GM12864 (cell line): ENCODE measurements at regions not wholly inside any gene's neighbourhood (a gene's known extent, or its start where the extent isn't known, plus 50 kb on each side); places are given as distances from the start of the nearest gene placed in this dataset.

Source experiments
- DNase-seq: peaks from one replicate; pipeline ENCODE4 v3.0.0-alpha.2; 2011; ENCODE audit warnings: low read depth
- H3K4me3 ChIP-seq: 2 replicates; pipeline ENCODE4 v1.5.1; 2011; ENCODE audit warnings: mild to moderate bottlenecking, low read depth, low read length, control low read depth
- TF ChIP-seq, protein P1 (sequence below): IDR thresholded peaks from 2 replicates; pipeline ENCODE4 v1.5.1; 2011; ENCODE audit warnings: low read depth, mild to moderate bottlenecking, moderate library complexity, low read length, control low read depth, inconsistent platforms; ENCODE audit errors: missing control alignments

DNA sequence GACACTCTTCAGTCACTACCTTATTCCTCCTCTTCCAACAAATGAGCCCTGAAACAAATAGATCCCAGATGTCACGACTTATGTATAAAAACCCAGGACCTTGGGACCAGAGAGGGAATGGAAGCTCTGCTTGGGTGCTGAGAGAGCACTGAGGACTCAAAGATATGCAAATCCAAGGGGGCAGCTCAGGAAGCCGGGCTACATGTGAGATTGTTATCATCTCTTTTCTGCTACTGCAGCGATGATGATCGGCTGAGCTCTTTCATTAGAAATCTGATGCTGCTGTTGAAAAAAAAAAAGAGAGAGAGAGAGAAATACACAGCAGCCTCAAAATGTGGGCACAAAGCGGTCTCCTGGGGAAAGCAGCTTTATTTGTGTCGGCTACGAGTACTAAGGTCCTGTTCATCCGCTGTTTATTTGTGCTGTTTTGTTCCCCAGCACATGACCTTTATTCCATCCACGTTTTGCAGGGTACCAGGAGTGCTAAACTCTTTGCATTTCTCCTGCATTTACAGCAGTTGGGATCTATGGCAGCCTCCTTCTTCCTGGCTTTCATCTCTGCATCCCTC, 120.2 kb downstream of the TRIM29 start:
- DNase-seq = no peak
- TF ChIP-seq, protein P1, sequence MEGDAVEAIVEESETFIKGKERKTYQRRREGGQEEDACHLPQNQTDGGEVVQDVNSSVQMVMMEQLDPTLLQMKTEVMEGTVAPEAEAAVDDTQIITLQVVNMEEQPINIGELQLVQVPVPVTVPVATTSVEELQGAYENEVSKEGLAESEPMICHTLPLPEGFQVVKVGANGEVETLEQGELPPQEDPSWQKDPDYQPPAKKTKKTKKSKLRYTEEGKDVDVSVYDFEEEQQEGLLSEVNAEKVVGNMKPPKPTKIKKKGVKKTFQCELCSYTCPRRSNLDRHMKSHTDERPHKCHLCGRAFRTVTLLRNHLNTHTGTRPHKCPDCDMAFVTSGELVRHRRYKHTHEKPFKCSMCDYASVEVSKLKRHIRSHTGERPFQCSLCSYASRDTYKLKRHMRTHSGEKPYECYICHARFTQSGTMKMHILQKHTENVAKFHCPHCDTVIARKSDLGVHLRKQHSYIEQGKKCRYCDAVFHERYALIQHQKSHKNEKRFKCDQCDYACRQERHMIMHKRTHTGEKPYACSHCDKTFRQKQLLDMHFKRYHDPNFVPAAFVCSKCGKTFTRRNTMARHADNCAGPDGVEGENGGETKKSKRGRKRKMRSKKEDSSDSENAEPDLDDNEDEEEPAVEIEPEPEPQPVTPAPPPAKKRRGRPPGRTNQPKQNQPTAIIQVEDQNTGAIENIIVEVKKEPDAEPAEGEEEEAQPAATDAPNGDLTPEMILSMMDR = no peak
- no peak overlapping the region for H3K4me3 ChIP-seq

GRCh38 chr11:120013325-120014250, 124.3 kb downstream of the TRIM29 start:
- no peak for DNase-seq
- TF ChIP-seq, protein P1 = peak; percentile 77
- H3K4me3 ChIP-seq = no peak overlapping the region

GRCh38 chr11:120012245-120012644, 125.7 kb downstream of the TRIM29 start:
- TF ChIP-seq, protein P1 = no peak
- H3K4me3 ChIP-seq = no peak overlapping the region
- no peak for DNase-seq

- no peak for DNase-seq
- TF ChIP-seq, protein P1 = no peak
- H3K4me3 ChIP-seq = no peak overlapping the region
Measured at GRCh38 chr11:120011836-120012235, 126.1 kb downstream of the TRIM29 start.

- H3K4me3 ChIP-seq = no peak overlapping the region
- TF ChIP-seq, protein P1 = no peak
- DNase-seq = no peak
Measured at GRCh38 chr11:120010775-120011174, 127.1 kb downstream of the TRIM29 start.

GRCh38 chr11:120009938-120010337, 128.0 kb downstream of the TRIM29 start:
- TF ChIP-seq, protein P1 = no peak
- no peak for DNase-seq
- H3K4me3 ChIP-seq = no peak overlapping the region

DNA sequence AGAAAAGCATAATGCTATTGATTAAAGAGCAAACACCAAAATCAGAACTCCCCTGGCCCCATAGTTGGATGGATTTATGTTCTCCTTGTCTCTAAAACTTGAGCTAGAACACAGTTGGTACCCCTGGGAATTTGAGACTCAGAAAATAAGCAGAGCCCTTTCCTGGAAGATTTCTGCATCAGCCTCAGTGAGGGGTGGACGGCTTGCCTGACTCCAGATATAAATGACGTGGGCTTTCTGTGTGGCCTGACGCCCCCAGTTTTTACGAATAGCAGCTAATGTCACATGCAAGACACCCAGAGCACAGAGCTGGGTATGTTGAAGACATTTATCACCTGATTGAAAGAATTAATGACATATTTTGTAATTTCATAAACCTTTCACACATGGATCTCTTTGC, 130.8 kb downstream of the TRIM29 start:
- no peak for DNase-seq
- H3K4me3 ChIP-seq = no peak overlapping the region
- TF ChIP-seq, protein P1 = no peak
